Caki2 (cell line): ENCODE measurements at regions not wholly inside any gene's neighbourhood (a gene's known extent, or its start where the extent isn't known, plus 50 kb on each side); places are given as distances from the start of the nearest gene placed in this dataset.

Experiments used
- DNase-seq: peaks from one replicate; pipeline ENCODE4 v3.0.0-alpha.2; 2015; ENCODE audit warnings: low read depth
- in situ Hi-C: cut with HindIII; loops from 2 replicates; pipeline ENCODE4 v1.10.0; 2016; ENCODE audit warnings: low sequenced_read_pairs, low pct_unique_long_range_greater_than_20kb, mixed read lengths

GRCh38 chr15:70181626-70182255 lies 84.0 kb upstream of the TLE3 start:
- in situ Hi-C loops: no loop called here
- no peak for DNase-seq

GRCh38 chr15:70180186-70180875 lies 82.6 kb upstream of the TLE3 start:
- no peak for DNase-seq
- in situ Hi-C loops: no loop called here

GRCh38 chr15:70179309-70179892 lies 81.7 kb upstream of the TLE3 start:
- no peak for DNase-seq
- in situ Hi-C loops: no loop called here

GRCh38 chr15:70178335-70179084 lies 80.8 kb upstream of the TLE3 start:
- DNase-seq: no peak
- in situ Hi-C loops: no loop called here

GRCh38 chr15:70172566-70173225 lies 75.0 kb upstream of the TLE3 start:
- no peak for DNase-seq
- in situ Hi-C loops: no loop called here

GRCh38 chr15:70172124-70172523 lies 74.4 kb upstream of the TLE3 start:
- in situ Hi-C loops: no loop called here
- DNase-seq: no peak

GRCh38 chr15:70171256-70171886 lies 73.7 kb upstream of the TLE3 start:
- in situ Hi-C loops: no loop called here
- DNase-seq: no peak

- in situ Hi-C loops: no loop called here
- DNase-seq: no peak
Observed at GRCh38 chr15:70170096-70170699, 72.5 kb upstream of the TLE3 start.

- in situ Hi-C loops: no loop called here
- DNase-seq: no peak
Observed at GRCh38 chr15:70169147-70169546, 71.4 kb upstream of the TLE3 start.

- in situ Hi-C loops: no loop called here
- DNase-seq: no peak
Observed at GRCh38 chr15:70167155-70167554, 69.4 kb upstream of the TLE3 start.

GRCh38 chr15:70166506-70167087 lies 68.9 kb upstream of the TLE3 start:
- no peak for DNase-seq
- in situ Hi-C loops: no loop called here

- DNase-seq: no peak
- in situ Hi-C loops: no loop called here
Observed at GRCh38 chr15:70165716-70166284, 68.1 kb upstream of the TLE3 start.

GRCh38 chr15:70164910-70165715 lies 67.4 kb upstream of the TLE3 start:
- in situ Hi-C loops: no loop called here
- no peak for DNase-seq

GRCh38 chr15:70164156-70164900 lies 66.6 kb upstream of the TLE3 start:
- DNase-seq: no peak
- in situ Hi-C loops: no loop called here

GRCh38 chr15:70160803-70161565 lies 63.3 kb upstream of the TLE3 start:
- in situ Hi-C loops: no loop called here
- DNase-seq: no peak
